HepG2 (cell line): ENCODE measurements at regions not wholly inside any gene's neighbourhood (a gene's known extent, or its start where the extent isn't known, plus 50 kb on each side); places are given as distances from the start of the nearest gene placed in this dataset.
A peak's percentile ranks its signal among the peaks of the same experiment; 100 is the strongest.

Source experiments
- FOSL2 ChIP-seq: sonication (generic); formaldehyde crosslinking; IDR thresholded peaks from 2 replicates; pipeline ENCODE4 v1.4.0; 2020; ENCODE audit warnings: missing genetic modification reagents
- GATAD1 ChIP-seq: IDR thresholded peaks from 2 replicates; pipeline ENCODE4 v1.6.1; 2016; ENCODE audit warnings: missing genetic modification reagents, missing compliant biosample characterization
- IRF2 ChIP-seq: IDR thresholded peaks from 2 replicates; pipeline ENCODE4 v1.6.1; 2018; ENCODE audit warnings: missing genetic modification reagents, missing compliant biosample characterization
- KAT7 ChIP-seq: IDR thresholded peaks from 2 replicates; pipeline ENCODE4 v1.6.1; 2018; ENCODE audit warnings: borderline replicate concordance, missing compliant biosample characterization
- KDM3A ChIP-seq: IDR thresholded peaks from 2 replicates; pipeline ENCODE4 v1.6.1; 2018; ENCODE audit warnings: low read depth, missing compliant biosample characterization
- KLF11 ChIP-seq: IDR thresholded peaks from 2 replicates; pipeline ENCODE4 v1.6.1; 2016; ENCODE audit warnings: missing compliant biosample characterization
- MAFK ChIP-seq, 2 experiments: IDR thresholded peaks in 1 of 2; conservative IDR thresholded peaks in 1 of 2; 2 replicates each; pipeline ENCODE4 v1.6.1; 2011; ENCODE audit warnings: improper control_type of control experiment in 2 of 2, low read length in 2 of 2
- MIER2 ChIP-seq: IDR thresholded peaks from 2 replicates; pipeline ENCODE4 v1.6.1; 2016; ENCODE audit warnings: missing biosample characterization, missing genetic modification reagents
- PPARG ChIP-seq: conservative IDR thresholded peaks from 2 replicates; pipeline ENCODE4 v1.6.1; 2016; ENCODE audit warnings: missing biosample characterization, missing genetic modification reagents
- SAFB2 ChIP-seq: sonication (generic); formaldehyde crosslinking; IDR thresholded peaks from 2 replicates; pipeline ENCODE4 v1.5.1; 2020; ENCODE audit warnings: missing genetic modification reagents, low read depth, mild to moderate bottlenecking, borderline replicate concordance
- SMC3 ChIP-seq: IDR thresholded peaks from 2 replicates; pipeline ENCODE4 v1.6.1; 2011; ENCODE audit warnings: low read length, improper control_type of control experiment
- SOX6 ChIP-seq, 2 experiments: fragments of 450-650 bp in 1 of 2; sonication (generic) in 1 of 2; formaldehyde crosslinking in 1 of 2; IDR thresholded peaks; 2 replicates each; pipeline versions ENCODE4 v1.4.0 to v1.6.1; 2017 to 2020; ENCODE audit warnings: antibody characterized with exemption in 1 of 2, mild to moderate bottlenecking in 1 of 2, missing genetic modification reagents in 1 of 2
- SP1 ChIP-seq, 2 experiments: fragments of 450-650 bp in 1 of 2; sonication (generic) in 1 of 2; formaldehyde crosslinking in 1 of 2; IDR thresholded peaks; 2 replicates each; pipeline versions ENCODE4 v1.4.0 to v1.6.1; 2016 to 2020; ENCODE audit warnings: missing genetic modification reagents in 1 of 2
- YEATS2 ChIP-seq: sonication (generic); formaldehyde crosslinking; IDR thresholded peaks from 2 replicates; pipeline ENCODE4 v1.4.0; 2020; ENCODE audit warnings: missing genetic modification reagents, borderline replicate concordance
- ZNF333 ChIP-seq: sonication (generic); formaldehyde crosslinking; IDR thresholded peaks from 2 replicates; pipeline ENCODE4 v1.4.0; 2020; ENCODE audit warnings: mild to moderate bottlenecking, missing genetic modification reagents, borderline replicate concordance
- ZNF383 ChIP-seq: sonication (generic); formaldehyde crosslinking; IDR thresholded peaks from 2 replicates; pipeline ENCODE4 v1.4.0; 2020; ENCODE audit warnings: missing genetic modification reagents, mild to moderate bottlenecking, borderline replicate concordance
- ZSCAN31 ChIP-seq: sonication (generic); formaldehyde crosslinking; IDR thresholded peaks from 2 replicates; pipeline ENCODE4 v1.5.0; 2020; ENCODE audit warnings: low read depth, mild to moderate bottlenecking, missing genetic modification reagents
- TF ChIP-seq, protein P1 (sequence below): sonication (generic); formaldehyde crosslinking; IDR thresholded peaks from 2 replicates; pipeline ENCODE4 v1.5.0; 2020; ENCODE audit warnings: mild to moderate bottlenecking, missing genetic modification reagents
- TF ChIP-seq, protein P2 (sequence below), 2 experiments: sonication (generic) in 1 of 2; formaldehyde crosslinking in 1 of 2; IDR thresholded peaks; 2 replicates each; pipeline versions ENCODE4 v1.4.0 to v1.6.1; 2018 to 2020; ENCODE audit warnings: missing genetic modification reagents in 2 of 2, borderline replicate concordance in 1 of 2, low read depth in 1 of 2, mild to moderate bottlenecking in 1 of 2, missing biosample characterization in 1 of 2
- TF ChIP-seq, protein P3 (sequence below): sonication (generic); formaldehyde crosslinking; IDR thresholded peaks from 2 replicates; pipeline ENCODE4 v1.5.0; 2020; ENCODE audit warnings: missing genetic modification reagents, mild to moderate bottlenecking, borderline replicate concordance
- TF ChIP-seq, protein P4 (sequence below): sonication (generic); formaldehyde crosslinking; IDR thresholded peaks from 2 replicates; pipeline ENCODE4 v1.5.1; 2020; ENCODE audit warnings: mild to moderate bottlenecking, moderate library complexity, missing genetic modification reagents
- TF ChIP-seq, protein P5 (sequence below): sonication (generic); formaldehyde crosslinking; IDR thresholded peaks from 2 replicates; pipeline ENCODE4 v1.5.1; 2020; ENCODE audit warnings: missing genetic modification reagents, mild to moderate bottlenecking, borderline replicate concordance

DNA sequence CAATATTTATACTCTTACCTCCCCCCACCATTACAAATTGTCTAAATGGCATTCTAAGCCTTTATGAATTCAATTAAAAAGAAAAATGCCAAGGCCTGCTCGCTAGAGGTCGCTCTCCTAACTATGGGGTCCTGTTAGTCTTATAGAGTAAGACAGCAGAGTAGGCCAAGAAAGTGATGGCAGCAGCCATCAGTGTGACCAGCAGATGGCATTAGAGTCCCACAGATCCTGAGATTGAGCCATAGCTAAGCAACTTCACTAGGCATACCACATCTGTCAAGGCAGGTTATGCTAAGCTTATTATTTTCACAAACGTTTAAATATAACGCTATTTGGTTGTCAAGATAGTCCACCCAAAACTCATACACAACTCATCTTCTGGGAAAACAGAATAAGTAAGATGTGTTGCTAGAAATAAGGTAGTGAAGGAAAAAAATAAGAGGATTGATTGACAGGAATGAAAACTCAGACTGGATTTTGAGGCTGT lies 57.6 kb upstream of the SCAF8 start (continued):
- TF ChIP-seq MIER2 (CRISPR knock-in tag) (peak; percentile 87), SOX6 (IDR thresholded peaks at IDR 0.05) (no peak), SOX6 (CRISPR knock-in tag; IDR thresholded peaks at IDR 0.05) (peak; percentile 46; the same call in 1 of the 2 replicates), MAFK (conservative IDR thresholded peaks at IDR 0.05 in 1 of 2, IDR thresholded peaks at IDR 0.05 in 1 of 2; ENCODE audit: low read length in 2 of 2) (peak in 1 of 2 experiments; percentile 40; a peak in 1 of 4 replicates), KAT7 (CRISPR knock-in tag) (no peak), ZNF383 (no peak), SAFB2 (CRISPR knock-in tag) (no peak), PPARG (CRISPR knock-in tag) (peak; percentile 65), IRF2 (CRISPR knock-in tag) (peak; percentile 90), ZNF333 (CRISPR knock-in tag) (no peak), KLF11 (CRISPR knock-in tag) (0 out of 2 replicates have a peak, but pooled peaks have one; percentile 69), GATAD1 (CRISPR knock-in tag) (peak; percentile 77), ZSCAN31 (CRISPR knock-in tag) (0 out of 2 replicates have a peak, but pooled peaks have one; percentile 42), SMC3 (peak; percentile 99), YEATS2 (CRISPR knock-in tag) (peak; percentile 54; the same call in 1 of the 2 replicates), KDM3A (CRISPR knock-in tag) (peak; percentile 81), SP1 (IDR thresholded peaks at IDR 0.05) (no peak), SP1 (CRISPR knock-in tag; IDR thresholded peaks at IDR 0.05) (0 out of 2 replicates have a peak, but pooled peaks have one; percentile 45), FOSL2 (peak; percentile 53)
- TF ChIP-seq, protein P1, sequence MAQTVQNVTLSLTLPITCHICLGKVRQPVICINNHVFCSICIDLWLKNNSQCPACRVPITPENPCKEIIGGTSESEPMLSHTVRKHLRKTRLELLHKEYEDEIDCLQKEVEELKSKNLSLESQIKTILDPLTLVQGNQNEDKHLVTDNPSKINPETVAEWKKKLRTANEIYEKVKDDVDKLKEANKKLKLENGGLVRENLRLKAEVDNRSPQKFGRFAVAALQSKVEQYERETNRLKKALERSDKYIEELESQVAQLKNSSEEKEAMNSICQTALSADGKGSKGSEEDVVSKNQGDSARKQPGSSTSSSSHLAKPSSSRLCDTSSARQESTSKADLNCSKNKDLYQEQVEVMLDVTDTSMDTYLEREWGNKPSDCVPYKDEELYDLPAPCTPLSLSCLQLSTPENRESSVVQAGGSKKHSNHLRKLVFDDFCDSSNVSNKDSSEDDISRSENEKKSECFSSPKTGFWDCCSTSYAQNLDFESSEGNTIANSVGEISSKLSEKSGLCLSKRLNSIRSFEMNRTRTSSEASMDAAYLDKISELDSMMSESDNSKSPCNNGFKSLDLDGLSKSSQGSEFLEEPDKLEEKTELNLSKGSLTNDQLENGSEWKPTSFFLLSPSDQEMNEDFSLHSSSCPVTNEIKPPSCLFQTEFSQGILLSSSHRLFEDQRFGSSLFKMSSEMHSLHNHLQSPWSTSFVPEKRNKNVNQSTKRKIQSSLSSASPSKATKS (CRISPR knock-in tag), result peak; percentile 71; the same call in 1 of the 2 replicates
- TF ChIP-seq, protein P2, sequence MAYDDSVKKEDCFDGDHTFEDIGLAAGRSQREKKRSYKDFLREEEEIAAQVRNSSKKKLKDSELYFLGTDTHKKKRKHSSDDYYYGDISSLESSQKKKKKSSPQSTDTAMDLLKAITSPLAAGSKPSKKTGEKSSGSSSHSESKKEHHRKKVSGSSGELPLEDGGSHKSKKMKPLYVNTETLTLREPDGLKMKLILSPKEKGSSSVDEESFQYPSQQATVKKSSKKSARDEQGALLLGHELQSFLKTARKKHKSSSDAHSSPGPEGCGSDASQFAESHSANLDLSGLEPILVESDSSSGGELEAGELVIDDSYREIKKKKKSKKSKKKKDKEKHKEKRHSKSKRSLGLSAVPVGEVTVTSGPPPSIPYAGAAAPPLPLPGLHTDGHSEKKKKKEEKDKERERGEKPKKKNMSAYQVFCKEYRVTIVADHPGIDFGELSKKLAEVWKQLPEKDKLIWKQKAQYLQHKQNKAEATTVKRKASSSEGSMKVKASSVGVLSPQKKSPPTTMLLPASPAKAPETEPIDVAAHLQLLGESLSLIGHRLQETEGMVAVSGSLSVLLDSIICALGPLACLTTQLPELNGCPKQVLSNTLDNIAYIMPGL (CRISPR knock-in tag; IDR thresholded peaks at IDR 0.05; ENCODE audit: borderline replicate concordance in 1 of 2, low read depth in 1 of 2), result peak; percentile 90 to 96
- TF ChIP-seq, protein P3, sequence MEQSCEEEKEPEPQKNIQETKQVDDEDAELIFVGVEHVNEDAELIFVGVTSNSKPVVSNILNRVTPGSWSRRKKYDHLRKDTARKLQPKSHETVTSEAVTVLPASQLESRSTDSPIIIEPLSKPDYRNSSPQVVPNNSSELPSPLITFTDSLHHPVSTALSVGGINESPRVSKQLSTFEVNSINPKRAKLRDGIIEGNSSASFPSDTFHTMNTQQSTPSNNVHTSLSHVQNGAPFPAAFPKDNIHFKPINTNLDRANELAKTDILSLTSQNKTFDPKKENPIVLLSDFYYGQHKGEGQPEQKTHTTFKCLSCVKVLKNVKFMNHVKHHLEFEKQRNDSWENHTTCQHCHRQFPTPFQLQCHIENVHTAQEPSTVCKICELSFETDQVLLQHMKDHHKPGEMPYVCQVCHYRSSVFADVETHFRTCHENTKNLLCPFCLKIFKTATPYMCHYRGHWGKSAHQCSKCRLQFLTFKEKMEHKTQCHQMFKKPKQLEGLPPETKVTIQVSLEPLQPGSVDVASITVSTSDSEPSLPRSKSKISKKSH, result no peak
- TF ChIP-seq, protein P4, sequence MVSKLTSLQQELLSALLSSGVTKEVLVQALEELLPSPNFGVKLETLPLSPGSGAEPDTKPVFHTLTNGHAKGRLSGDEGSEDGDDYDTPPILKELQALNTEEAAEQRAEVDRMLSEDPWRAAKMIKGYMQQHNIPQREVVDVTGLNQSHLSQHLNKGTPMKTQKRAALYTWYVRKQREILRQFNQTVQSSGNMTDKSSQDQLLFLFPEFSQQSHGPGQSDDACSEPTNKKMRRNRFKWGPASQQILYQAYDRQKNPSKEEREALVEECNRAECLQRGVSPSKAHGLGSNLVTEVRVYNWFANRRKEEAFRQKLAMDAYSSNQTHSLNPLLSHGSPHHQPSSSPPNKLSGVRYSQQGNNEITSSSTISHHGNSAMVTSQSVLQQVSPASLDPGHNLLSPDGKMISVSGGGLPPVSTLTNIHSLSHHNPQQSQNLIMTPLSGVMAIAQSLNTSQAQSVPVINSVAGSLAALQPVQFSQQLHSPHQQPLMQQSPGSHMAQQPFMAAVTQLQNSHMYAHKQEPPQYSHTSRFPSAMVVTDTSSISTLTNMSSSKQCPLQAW (CRISPR knock-in tag), result peak; percentile 51; the same call in 1 of the 2 replicates
- TF ChIP-seq, protein P5, sequence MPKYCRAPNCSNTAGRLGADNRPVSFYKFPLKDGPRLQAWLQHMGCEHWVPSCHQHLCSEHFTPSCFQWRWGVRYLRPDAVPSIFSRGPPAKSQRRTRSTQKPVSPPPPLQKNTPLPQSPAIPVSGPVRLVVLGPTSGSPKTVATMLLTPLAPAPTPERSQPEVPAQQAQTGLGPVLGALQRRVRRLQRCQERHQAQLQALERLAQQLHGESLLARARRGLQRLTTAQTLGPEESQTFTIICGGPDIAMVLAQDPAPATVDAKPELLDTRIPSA (CRISPR knock-in tag), result no peak
